D341Med (cell line): ENCODE measurements at regions not wholly inside any gene's neighbourhood (a gene's known extent, or its start where the extent isn't known, plus 50 kb on each side); places are given as distances from the start of the nearest gene placed in this dataset.
"Not testable (repeated sequence)": the region's sequence is repeated elsewhere in the genome, so short reads cannot be mapped to it uniquely, and the experiment has no call there.

ENCODE experiments used
- DNase-seq: peaks from one replicate; pipeline ENCODE4 v3.0.0; 2012; ENCODE audit warnings: low spot score

GRCh38 chr4:189514209-189514608 is 426.5 kb upstream of the FRG1 start:
- DNase-seq, result no peak

GRCh38 chr4:189516902-189517301 is 423.8 kb upstream of the FRG1 start:
- no peak for DNase-seq

- DNase-seq, result no peak
Measured at GRCh38 chr4:189519186-189519585, 421.5 kb upstream of the FRG1 start.

- no peak for DNase-seq
Measured at GRCh38 chr4:189525304-189525703, 415.4 kb upstream of the FRG1 start.

GRCh38 chr4:189530848-189531247 is 409.8 kb upstream of the FRG1 start:
- no peak for DNase-seq

- no peak for DNase-seq
Measured at GRCh38 chr4:189533603-189534002, 407.1 kb upstream of the FRG1 start.

- DNase-seq, result no peak
Measured at GRCh38 chr4:189547559-189547958, 393.1 kb upstream of the FRG1 start.

- no peak for DNase-seq
Measured at GRCh38 chr4:189548484-189549125, 392.1 kb upstream of the FRG1 start.

- DNase-seq, result not testable (repeated sequence)
Measured at GRCh38 chr4:189551931-189552670, 388.6 kb upstream of the FRG1 start.

- DNase-seq, result not testable (repeated sequence)
Measured at GRCh38 chr4:189560605-189561004, 380.1 kb upstream of the FRG1 start.

- DNase-seq, result not testable (repeated sequence)
Measured at GRCh38 chr4:189563751-189564150, 376.9 kb upstream of the FRG1 start.

GRCh38 chr4:189566271-189566670 is 374.4 kb upstream of the FRG1 start:
- DNase-seq, result not testable (repeated sequence)

GRCh38 chr4:189566900-189567299 is 373.8 kb upstream of the FRG1 start:
- DNase-seq, result not testable (repeated sequence)

- not testable (repeated sequence) for DNase-seq
Measured at GRCh38 chr4:189579645-189580044, 361.0 kb upstream of the FRG1 start.

- not testable (repeated sequence) for DNase-seq
Measured at GRCh38 chr4:189586908-189587632, 353.6 kb upstream of the FRG1 start.

GRCh38 chr4:189589201-189589600 is 351.5 kb upstream of the FRG1 start:
- DNase-seq, result not testable (repeated sequence)

GRCh38 chr4:189592890-189593289 is 347.8 kb upstream of the FRG1 start:
- DNase-seq, result no peak

- no peak for DNase-seq
Measured at GRCh38 chr4:189597341-189597740, 343.3 kb upstream of the FRG1 start.

GRCh38 chr4:189600264-189600663 is 340.4 kb upstream of the FRG1 start:
- DNase-seq, result no peak

GRCh38 chr4:189600718-189601435 is 339.8 kb upstream of the FRG1 start:
- DNase-seq, result no peak

GRCh38 chr4:189602827-189603226 is 337.8 kb upstream of the FRG1 start:
- DNase-seq, result not testable (repeated sequence)

- DNase-seq, result not testable (repeated sequence)
Measured at GRCh38 chr4:189610571-189610970, 330.1 kb upstream of the FRG1 start.
